GM19324 (cell line): ENCODE measurements at regions not wholly inside any gene's neighbourhood (a gene's known extent, or its start where the extent isn't known, plus 50 kb on each side); places are given as distances from the start of the nearest gene placed in this dataset.

Source experiments
- ATAC-seq: cut with Tn5 transposase; IDR thresholded peaks from one replicate; pipeline ENCODE4 v1.9.1; 2021; ENCODE audit warnings: mild to moderate bottlenecking, moderate library complexity; ENCODE audit not compliant: unreplicated experiment, low FRiP score

DNA sequence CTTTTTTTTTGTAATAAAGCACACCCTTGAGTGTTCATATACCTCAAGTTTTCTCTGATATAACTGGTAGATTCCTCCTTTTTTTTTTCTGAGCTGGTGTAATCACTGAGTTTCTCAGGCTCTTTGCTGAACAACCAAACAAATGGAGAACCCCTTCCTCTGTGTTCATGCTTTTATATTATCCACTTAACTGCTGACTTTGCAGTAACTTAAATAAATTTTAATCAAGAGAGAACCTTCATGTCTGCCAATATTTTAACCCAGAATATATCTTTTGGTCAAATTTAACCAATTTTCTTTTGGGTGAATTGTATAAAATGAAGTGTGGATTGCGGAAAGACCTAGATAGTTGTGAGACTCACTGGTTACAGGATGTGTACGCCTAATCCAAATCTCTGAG lies 833.0 kb upstream of the COX7C start:
- ATAC-seq, result no peak

DNA sequence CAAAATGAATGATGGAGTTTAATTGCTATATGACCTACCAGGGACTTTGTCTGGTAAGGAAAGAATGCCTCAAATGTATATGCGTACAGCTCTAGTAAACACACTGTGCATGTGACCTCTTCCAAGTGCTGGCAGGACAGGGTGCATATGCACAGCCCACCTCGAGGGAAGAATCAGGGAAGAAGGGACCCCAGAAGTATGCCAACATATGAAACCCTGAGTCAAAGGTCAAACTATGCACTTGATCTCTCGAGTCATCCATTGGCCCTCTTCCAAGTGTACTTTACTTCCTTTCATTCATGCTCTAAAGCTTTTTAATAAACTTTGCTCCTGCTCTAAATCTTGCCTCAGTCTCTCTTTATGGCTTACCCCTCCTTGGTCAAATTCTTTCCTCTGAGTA lies 804.6 kb upstream of the COX7C start:
- ATAC-seq, result no peak

DNA sequence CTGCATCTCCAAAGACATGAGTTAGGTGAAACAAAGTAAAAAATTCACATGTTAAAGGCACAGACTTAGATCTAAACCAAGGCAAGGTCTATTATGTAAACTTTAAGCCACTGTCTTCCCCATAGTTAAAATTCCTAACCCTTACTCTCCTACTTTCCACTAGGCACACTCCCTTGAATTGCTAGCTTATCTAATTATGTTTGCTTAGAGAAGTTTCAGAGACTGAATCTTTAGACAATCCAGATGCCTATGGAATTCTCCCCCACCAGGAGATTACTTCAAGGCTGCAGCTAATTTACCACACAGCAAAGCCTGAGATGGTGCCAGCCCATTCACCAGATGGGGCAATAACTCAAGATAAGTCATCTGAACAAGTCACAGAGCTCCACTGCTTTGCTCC lies 803.1 kb upstream of the COX7C start:
- ATAC-seq, result no peak

DNA sequence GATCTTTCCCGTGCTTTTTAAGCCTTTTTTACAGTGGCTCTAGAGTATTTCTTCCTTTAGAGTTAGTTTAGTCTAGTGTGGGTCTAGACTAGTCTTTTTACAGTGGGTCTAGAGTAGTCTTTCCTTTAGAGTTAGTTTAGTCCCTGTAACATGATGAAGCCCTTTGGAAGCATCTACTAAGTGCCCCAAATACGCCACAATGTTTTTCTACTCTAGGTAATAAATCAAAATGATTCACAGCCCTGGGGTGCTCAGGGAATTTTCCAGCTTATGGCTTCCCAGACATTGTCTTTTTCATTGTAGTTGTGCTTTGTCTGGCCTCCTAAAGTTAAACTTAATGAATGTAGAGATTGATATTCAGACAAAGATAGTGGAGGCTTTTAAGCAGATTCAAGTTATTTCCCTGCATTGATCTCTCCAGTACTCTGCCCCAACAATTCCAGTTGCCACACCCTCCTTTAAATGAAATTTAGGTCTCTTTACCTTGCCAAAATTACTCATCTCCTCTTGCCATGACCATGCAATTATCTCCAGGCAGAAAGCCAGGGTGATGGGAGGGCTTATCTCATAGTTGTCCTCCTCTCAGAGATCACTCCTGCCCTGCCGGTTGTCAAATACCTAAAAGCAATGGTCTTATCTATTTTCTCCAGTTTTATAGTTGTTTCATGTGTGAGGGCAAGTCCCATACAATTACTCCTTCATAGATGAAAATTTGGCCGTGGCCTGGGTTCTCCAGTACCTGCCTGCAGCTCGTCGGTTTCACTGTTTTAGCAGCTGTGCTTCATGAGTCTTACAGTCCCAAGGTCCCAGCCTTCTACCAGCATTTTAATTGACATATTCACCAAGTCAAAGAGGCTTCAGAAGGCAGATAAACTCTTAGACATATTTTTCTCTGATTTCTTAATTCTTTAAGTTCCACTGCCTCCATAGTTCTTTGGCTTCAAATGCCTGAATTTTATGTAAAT lies 794.0 kb upstream of the COX7C start:
- no peak for ATAC-seq

DNA sequence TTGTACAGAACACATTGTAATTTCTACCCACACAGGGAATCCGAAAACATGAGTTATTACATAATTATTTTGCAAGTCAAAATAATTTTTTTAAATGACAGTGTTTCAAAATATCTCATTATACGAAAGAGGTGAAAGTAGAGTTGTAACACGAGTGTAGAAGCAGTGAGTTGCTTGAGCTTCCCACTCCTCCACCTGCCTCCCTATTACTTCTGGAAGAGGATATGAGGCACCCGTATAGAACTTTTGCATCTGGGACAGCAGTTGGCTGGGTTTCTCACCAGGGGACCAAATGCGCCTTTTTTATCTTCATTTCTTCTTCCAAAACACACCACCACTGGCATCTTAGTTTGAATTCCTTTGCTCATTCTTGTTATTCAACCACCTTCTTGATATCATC lies 779.0 kb upstream of the COX7C start:
- ATAC-seq, result no peak

DNA sequence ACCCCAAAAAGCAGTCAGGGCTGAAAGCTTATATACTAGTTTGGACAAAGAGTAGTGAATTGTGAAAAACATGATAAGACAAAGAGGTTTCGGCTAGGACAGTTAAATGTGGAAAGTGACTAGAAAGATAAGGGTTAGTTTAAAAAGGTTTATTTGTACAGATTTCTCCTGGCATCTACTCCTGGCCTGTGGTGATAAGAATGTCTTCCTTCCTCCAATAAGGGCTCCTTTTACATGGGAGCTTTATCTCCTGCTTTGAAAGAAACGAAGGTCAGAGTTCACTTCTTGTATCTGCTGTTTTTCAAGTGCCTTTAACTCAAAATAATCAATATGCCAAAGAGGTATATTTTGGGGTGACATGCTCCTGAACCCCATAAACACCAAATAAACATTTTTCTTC lies 776.1 kb upstream of the COX7C start:
- no peak for ATAC-seq

DNA sequence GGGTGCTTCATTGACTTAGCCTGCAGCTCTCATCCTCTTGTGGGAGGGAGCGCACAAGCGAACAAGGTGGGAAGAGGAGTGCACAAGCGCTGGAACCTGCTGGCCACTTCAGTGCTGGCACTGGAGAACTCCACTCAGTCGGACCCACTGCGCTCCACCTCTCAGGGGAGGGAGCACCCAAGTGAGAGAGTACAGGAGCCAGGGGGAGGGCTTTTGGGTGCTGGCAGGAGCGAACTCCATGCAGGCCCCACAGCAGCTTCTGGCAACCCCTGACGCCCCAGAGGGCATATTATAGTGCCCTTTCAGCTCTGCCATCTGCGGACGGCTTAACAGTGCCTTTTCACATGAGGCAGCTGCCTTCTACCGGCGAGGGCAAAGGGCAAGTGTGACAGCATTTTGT lies 774.2 kb upstream of the COX7C start:
- no peak for ATAC-seq

DNA sequence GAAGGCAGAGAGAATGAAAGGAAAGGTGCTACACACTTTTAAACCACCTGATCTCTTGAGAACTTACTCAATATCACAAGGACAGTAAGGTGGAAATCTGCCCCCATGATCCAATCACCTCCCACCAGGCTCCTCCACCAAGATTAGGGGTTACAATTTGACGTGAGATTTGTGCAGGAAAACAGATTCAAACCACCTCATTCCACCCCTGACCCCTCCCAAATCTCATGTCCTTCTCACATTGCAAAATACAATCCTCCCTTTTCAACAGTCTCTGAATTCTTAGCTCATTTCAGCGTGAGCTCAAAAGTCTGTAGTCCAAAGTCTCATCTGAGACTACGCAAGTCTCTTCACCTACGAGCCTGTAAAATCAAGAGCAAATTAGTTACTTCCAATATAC lies 768.3 kb upstream of the COX7C start:
- no peak for ATAC-seq

DNA sequence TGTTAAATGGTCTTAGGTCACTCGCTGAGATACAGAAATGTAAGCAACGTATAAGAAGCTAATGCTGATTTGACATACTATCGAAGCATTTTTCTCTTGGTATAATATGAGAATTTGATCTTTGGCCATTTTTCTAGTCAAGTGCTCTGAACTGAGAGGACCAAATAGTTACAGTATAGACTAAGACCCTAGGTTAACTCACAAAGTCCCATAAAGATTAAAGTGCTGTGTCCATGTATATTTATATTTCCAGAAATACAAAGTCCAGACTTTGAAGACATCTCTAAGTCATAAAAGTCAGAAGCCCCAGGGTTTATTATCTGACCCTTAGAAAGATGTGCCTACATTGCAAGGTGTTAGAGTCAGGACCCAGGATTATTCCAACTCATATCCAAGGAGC lies 752.4 kb upstream of the COX7C start:
- no peak for ATAC-seq

DNA sequence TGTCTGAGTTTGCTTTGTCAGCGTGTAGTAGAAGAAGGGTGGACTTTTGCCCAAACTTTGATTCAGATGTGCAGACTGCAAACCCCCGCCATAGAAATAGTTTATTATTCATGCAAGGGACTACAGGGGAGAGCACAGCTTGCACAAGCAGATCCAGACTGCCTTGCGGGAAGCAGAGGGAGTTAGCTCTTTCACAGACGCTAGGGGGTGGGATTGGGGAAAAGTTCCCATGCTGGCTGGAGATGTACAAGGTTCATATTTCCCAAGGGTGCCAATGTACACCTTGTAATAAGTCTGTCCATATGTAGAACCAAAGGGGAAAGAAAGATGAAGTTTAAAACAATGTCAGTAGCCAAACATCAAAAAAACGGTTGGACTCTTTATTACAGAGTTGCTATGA lies 749.7 kb upstream of the COX7C start:
- no peak for ATAC-seq

DNA sequence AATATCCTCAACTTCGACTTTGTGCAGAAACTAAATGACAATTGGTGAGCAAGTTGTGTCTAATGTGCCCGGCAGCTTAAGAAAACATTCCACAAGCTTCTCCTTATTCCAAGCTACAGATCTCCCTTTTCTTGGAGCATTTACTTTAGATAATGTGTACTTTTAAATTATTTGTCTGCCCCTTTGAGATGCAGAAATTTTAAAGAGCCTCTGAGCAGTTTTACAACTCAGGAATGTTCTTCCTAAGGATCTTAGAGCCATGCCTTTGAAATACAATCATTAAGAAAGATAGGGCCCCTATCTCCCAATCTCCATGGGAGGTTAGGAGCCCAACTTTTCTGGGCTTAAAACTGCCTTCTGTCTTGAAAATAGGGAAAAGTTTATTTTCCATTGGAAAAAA lies 723.7 kb upstream of the COX7C start:
- ATAC-seq, result no peak

DNA sequence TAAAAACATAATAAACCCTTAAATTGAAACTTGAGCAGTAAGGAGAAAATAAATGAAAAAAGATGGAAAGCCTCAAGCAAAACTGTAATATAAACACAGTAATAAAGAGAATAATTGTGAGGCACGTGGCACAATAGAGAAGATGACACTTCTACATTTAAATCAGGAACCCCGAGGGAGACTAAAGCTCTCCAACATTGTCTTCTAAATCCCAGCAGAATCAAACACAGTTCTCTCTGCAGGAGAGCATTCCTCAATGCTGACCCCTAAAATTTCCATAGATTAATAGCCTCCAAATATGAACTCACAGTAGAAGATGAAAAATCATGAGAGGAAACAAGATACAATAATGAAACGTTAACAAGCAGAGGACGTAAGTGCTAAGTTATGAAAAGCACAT lies 721.2 kb upstream of the COX7C start:
- ATAC-seq, result no peak

DNA sequence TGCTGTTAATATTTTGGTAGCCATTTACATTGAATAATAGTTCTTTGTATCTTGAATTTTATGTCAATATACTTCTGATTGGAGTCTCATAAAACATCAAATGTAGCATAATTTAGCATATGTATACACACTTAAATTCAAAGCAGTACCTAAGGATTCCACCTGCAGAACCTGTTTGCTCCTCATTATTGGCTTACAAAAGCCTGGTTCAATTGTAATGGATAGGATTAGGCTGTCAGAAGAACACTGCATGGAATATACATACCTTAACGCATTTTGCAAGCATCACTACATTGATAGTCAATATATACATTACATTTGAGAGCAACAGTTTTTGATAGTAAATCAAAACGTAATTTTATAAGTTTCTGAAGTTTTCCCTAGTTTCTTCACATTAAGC lies 711.3 kb upstream of the COX7C start:
- no peak for ATAC-seq

DNA sequence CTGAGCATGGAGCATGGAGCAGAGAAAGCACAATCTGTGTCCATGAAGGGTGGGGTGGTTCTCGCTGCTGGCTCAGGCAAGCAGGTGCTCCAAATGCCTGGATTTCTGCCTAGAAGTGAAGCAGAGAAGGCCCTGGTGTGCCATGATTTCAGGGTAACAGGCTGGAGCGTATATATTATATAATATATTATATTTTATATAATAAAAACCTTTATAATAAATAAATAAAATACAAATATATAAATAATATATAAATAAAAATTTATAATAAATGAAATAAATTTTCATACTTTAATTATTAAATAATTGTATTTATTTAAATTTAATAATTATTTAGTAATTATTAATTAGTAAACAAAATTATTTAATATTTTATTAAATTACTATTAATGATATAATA lies 707.4 kb upstream of the COX7C start:
- ATAC-seq, result no peak

DNA sequence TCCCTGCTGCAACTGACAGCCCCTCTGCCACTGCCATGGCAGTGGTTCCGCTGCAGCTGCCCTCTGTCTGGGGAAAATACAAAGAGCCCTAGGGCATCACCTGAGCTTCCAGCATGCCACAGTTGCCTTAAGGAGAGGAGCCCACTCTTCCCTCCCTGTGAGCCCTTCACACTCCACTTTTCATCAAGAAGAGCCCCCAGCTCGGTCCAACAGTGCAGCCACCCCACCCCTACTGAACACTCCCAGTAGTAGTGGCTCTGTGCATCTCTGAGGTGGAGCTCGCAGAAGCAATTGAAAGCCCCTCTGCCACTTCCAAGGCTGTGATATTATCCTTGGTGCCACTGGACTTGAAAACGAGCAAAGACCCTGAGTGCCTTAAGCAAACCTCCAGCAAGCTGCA lies 696.8 kb upstream of the COX7C start:
- no peak for ATAC-seq

DNA sequence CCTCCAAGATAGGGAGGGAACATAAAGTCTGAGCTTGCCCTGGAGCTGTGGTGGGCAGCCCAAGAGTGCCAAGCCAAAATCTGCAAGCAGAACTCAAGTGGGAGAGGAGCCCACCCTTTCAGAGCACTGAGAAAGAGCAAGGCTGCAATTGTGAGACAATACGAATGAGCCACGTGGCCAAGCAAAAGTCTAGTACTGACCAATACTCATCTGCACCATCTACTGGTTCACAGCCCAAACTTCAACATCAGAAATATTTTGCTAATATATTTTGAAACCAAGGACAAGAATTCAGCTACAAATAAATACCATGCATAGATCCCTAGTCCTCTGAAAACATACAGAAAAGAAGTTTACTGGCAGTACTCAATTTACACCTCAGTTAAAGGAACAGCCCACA lies 696.2 kb upstream of the COX7C start:
- no peak for ATAC-seq

DNA sequence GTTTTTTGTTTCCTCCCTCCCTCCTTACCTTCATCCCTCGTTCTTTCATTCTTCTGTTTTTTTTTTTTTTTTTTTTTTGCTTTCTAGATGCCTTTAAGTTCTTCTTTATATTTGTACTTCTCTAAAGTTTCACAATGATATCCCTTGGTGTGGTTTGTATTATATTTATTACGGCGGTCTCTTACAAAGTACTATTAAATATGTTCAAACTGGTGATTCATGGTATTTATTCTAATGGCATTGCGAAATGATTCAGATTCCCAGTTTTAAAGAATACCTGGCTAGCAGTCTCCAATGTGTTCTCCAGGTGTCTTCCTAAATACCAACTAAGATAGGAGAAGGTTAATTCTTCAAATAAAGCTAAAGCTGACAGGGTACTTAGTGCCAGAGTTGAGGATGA lies 690.1 kb upstream of the COX7C start:
- no peak for ATAC-seq

DNA sequence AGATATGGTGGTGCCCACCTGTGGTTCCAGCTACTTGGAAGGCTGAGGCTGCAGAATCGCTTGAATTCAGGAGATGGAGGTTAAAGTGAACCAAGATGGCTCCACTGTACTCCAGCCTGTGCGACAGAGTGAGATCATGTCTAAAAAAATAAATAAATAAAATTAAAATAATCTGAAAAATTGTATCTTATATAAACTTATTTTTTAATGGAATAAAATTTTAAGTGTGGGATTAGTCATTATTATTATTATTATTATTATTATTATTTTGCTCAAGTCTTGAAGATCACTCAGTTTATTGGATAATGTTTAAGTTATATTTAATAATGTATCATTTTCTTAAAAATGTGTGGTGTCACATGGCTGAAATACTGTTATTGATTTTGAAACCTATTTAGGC lies 688.0 kb upstream of the COX7C start:
- ATAC-seq, result no peak

DNA sequence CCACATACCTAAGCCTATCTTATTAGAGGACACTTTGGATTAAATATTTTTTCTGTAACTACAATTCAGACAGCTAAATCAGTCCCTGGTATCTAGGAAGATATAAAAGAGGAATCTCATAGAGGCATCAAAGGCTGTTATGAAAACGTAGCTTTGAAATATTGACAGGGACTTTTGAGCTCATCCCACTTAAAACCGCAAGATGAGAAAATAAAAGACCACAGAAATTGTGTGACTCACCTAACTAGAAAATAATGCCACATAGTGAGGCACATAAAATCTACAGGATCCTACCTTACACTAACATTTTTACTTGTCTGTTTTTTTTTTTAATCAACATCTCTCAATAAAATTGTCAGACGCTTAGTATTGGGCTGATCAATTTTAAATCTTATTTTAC lies 686.5 kb upstream of the COX7C start:
- no peak for ATAC-seq

DNA sequence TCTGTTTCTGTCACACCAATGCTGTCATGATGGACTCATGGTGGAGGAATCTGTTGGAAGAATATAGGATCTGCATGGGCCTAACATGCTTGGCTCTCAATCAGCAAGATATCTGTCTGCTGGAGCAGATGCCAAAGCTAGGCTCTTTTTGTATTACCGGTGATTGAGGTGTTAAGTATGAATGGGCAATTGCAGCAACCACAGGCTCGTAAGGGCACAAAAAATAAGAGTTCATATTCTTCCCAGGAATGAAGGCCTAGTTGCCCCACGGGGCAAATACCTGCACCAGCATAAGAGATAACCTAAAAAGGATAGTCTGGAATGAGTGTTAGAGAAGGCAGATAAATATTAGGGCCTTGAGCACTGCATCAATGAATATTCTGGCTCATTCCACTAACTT lies 679.5 kb upstream of the COX7C start:
- ATAC-seq, result no peak

DNA sequence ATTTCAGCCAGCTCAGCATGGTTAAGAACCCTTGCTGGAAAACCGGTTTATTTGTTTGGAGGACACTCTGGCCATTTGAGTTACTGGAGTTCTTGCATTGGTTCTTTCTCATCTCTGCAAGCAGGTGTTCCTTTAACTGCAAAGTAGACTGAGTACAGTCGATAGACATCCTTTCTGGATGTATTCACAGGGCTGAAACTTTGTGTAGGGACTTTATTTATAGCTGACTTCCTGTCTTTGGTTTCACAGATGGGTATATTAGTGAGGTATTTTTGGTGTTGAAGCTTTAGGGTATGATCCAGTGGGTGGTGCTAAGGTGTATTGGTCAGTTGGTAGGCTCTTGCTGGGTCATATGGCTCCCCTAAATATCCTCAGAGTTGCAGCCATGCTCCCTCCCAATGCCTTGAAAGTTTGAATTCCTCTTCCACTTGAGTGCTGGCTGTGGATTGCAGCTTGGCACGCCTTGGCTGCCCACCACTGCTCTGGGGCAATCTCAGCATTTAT lies 666.0 kb upstream of the COX7C start:
- ATAC-seq, result no peak

DNA sequence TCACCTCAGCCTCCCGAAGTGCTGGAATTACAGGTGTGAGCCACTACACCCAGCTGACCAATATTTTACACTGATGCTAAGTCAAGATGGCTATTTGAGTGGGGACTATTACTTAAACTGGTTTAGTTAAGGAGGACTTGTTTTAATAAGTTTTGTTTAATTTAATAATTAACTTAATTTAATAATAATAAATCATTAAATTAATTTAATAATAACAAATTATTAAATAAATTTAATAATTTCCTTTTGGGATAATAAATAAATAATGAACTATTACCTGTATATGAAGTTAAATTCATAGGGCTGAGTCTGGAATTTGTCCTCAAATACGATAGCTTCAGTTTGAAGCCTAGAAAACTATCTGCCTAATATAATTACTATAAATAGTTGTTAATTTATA lies 665.1 kb upstream of the COX7C start:
- no peak for ATAC-seq
